PC-9 (cell line): ENCODE measurements at regions not wholly inside any gene's neighbourhood (a gene's known extent, or its start where the extent isn't known, plus 50 kb on each side); places are given as distances from the start of the nearest gene placed in this dataset.

ENCODE experiments used
- BruUV-seq: library from RNA; stranded (reverse); fragments of 400-500 nt; replicated peaks from 2 replicates; lab custom pipeline; 2021; lab: Mats Ljungman, UMichigan
- CTCF ChIA-PET: fragments of 300-600 bp; sonication (Branson Sonifier 250); formaldehyde crosslinking; loops from one replicate; lab custom pipeline; 2022; ENCODE audit warnings: antibody characterized with exemption; lab: Charles Lee
- POLR2A ChIA-PET: fragments of 300-600 bp; sonication (Branson Sonifier 250); formaldehyde crosslinking; loops from one replicate; lab custom pipeline; 2022; ENCODE audit warnings: antibody characterized with exemption; ENCODE audit not compliant: unreplicated experiment; lab: Charles Lee
- DNase-seq, 2 experiments: peaks; one replicate each; pipeline versions ENCODE4 v3.0.0 to v3.0.0-alpha.2; 2015 to 2022; ENCODE audit warnings: mixed read lengths in 1 of 2
- H2AFZ ChIP-seq: fragments of 200-600 bp; sonication (generic); 2 replicates; pipeline ENCODE4 v1.8.1; 2017; ENCODE audit warnings: antibody characterized with exemption
- H3F3A ChIP-seq: fragments of 200-600 bp; sonication (generic); 2 replicates; pipeline ENCODE4 v1.8.1; 2017; ENCODE audit warnings: antibody characterized with exemption, mild to moderate bottlenecking, low read depth; ENCODE audit not compliant: insufficient read depth
- H3K27ac ChIP-seq: fragments of 200-600 bp; sonication (generic); 2 replicates; pipeline ENCODE4 v1.6.1; 2016; ENCODE audit warnings: mixed run types
- H3K27me3 ChIP-seq: fragments of 200-600 bp; sonication (generic); 2 replicates; pipeline ENCODE4 v1.6.1; 2016; ENCODE audit warnings: low read depth, mixed run types; ENCODE audit not compliant: insufficient read depth
- H3K36me3 ChIP-seq: fragments of 200-600 bp; sonication (generic); 2 replicates; pipeline ENCODE4 v1.6.1; 2016; ENCODE audit warnings: low read depth, mixed run types
- H3K4me1 ChIP-seq: fragments of 200-600 bp; sonication (generic); replicated peaks from 2 replicates; pipeline ENCODE4 v1.6.1; 2016; ENCODE audit warnings: mixed run types; ENCODE audit not compliant: insufficient read depth
- H3K4me2 ChIP-seq: fragments of 200-600 bp; sonication (generic); 2 replicates; pipeline ENCODE4 v1.6.1; 2017; ENCODE audit warnings: mixed run types
- H3K4me3 ChIP-seq: fragments of 200-600 bp; sonication (generic); 2 replicates; pipeline ENCODE4 v1.6.1; 2016; ENCODE audit warnings: mixed run types
- H3K79me2 ChIP-seq: fragments of 200-600 bp; sonication (generic); 2 replicates; pipeline ENCODE4 v1.6.1; 2017; ENCODE audit warnings: low read depth, mixed run types
- H3K9me2 ChIP-seq: fragments of 200-600 bp; sonication (generic); 2 replicates; pipeline ENCODE4 v1.8.1; 2017; ENCODE audit warnings: mild to moderate bottlenecking; ENCODE audit not compliant: insufficient read depth
- H3K9me3 ChIP-seq: fragments of 200-600 bp; sonication (generic); 2 replicates; pipeline ENCODE4 v1.8.1; 2016; ENCODE audit warnings: low read depth; ENCODE audit not compliant: insufficient read depth
- H4K20me1 ChIP-seq: fragments of 200-600 bp; sonication (generic); 2 replicates; pipeline ENCODE4 v1.8.1; 2017; ENCODE audit not compliant: insufficient read depth
- CTCF ChIP-seq: fragments of 200-600 bp; sonication (generic); conservative IDR thresholded peaks from 2 replicates; pipeline ENCODE4 v1.6.1; 2017; ENCODE audit warnings: mixed run types, antibody characterized with exemption, mild to moderate bottlenecking, moderate library complexity
- EZH2 ChIP-seq: fragments of 200-600 bp; sonication (generic); IDR thresholded peaks from 2 replicates; pipeline ENCODE4 v1.8.0; 2017; ENCODE audit warnings: antibody characterized with exemption, low read depth
- intact Hi-C: fragments of 100-400 bp; cut with micrococcal nuclease; formaldehyde crosslinking; loops from one replicate; pipeline ENCODE4 v1.10.0; 2022; ENCODE audit not compliant: unreplicated experiment

GRCh38 chr13:77989281-77989680, 70.7 kb upstream of the EDNRB start:
- intact Hi-C loops = no loop called here
- Histone ChIP-seq H3K79me2 (no peaks in the 10 kb centered on the region), H3K36me3 (no peaks in the 10 kb centered on the region), H3F3A (no peaks in the 10 kb centered on the region), H3K9me3 (no peaks in the 10 kb centered on the region), H3K4me2 (no peak overlapping the region), H3K27me3 (no peaks in the 10 kb centered on the region), H3K27ac (no peak overlapping the region), H2AFZ (no peak overlapping the region), H3K4me1 (no peaks in the 10 kb centered on the region), H4K20me1 (no peaks in the 10 kb centered on the region), H3K9me2 (no peaks in the 10 kb centered on the region), H3K4me3 (no peak overlapping the region)
- DNase-seq = no peak
- CTCF ChIA-PET = no interaction called here
- BruUV-seq = no TSS peak
- POLR2A ChIA-PET = no interaction called here
- TF ChIP-seq EZH2 = no peak
- TF ChIP-seq CTCF = no peak

GRCh38 chr13:77988355-77988754, 69.7 kb upstream of the EDNRB start:
- Histone ChIP-seq H3K9me2 (no peaks in the 10 kb centered on the region), H3K4me2 (no peak overlapping the region), H3K4me1 (no peaks in the 10 kb centered on the region), H3K4me3 (no peak overlapping the region), H3F3A (no peaks in the 10 kb centered on the region), H3K27ac (no peak overlapping the region), H3K9me3 (no peaks in the 10 kb centered on the region), H4K20me1 (no peaks in the 10 kb centered on the region), H2AFZ (no peak overlapping the region), H3K27me3 (no peaks in the 10 kb centered on the region), H3K79me2 (no peaks in the 10 kb centered on the region), H3K36me3 (no peaks in the 10 kb centered on the region)
- CTCF ChIA-PET = no interaction called here
- intact Hi-C loops = no loop called here
- BruUV-seq = no TSS peak
- no peak for TF ChIP-seq CTCF
- no peak for TF ChIP-seq EZH2
- DNase-seq = no peak
- POLR2A ChIA-PET = no interaction called here

- no peak for DNase-seq
- CTCF ChIA-PET = no interaction called here
Observed at GRCh38 chr13:77986713-77987112, 68.1 kb upstream of the EDNRB start.

More at GRCh38 chr13:77986713-77987112, 68.1 kb upstream of the EDNRB start:
- H3K9me3 ChIP-seq = no peaks in the 10 kb centered on the region; the same call in 1 of the 2 replicates
- no peaks in the 10 kb centered on the region for H4K20me1 ChIP-seq
- no TSS peak for BruUV-seq
- H3K9me2 ChIP-seq = no peaks in the 10 kb centered on the region
- no peak overlapping the region for H3K27ac ChIP-seq
- H3K4me2 ChIP-seq = no peak overlapping the region
- no peaks in the 10 kb centered on the region for H3K79me2 ChIP-seq
- H3K27me3 ChIP-seq = no peaks in the 10 kb centered on the region
- no peaks in the 10 kb centered on the region for H3F3A ChIP-seq
- POLR2A ChIA-PET = no interaction called here
- no peak overlapping the region for H3K4me3 ChIP-seq
- H3K36me3 ChIP-seq = no peaks in the 10 kb centered on the region
- no peak overlapping the region for H2AFZ ChIP-seq
- H3K4me1 ChIP-seq = no peaks in the 10 kb centered on the region
- TF ChIP-seq CTCF = no peak
- no peak for TF ChIP-seq EZH2
- intact Hi-C loops = no loop called here
